Left ventricle myocardium inferior (tissue), 1 donor: ENCODE measurements at regions not wholly inside any gene's neighbourhood (a gene's known extent, or its start where the extent isn't known, plus 50 kb on each side); places are given as distances from the start of the nearest gene placed in this dataset.
"Not testable (repeated sequence)": the region's sequence is repeated elsewhere in the genome, so short reads cannot be mapped to it uniquely, and the experiment has no call there.

Source experiments
- DNase-seq: peaks from one replicate; pipeline ENCODE4 v3.0.0-alpha.2; 2020
- H3K27ac ChIP-seq: fragments of 200-600 bp; replicated peaks from 2 replicates; pipeline ENCODE4 v1.8.0; 2021
- H3K27me3 ChIP-seq: fragments of 200-600 bp; 2 replicates; pipeline ENCODE4 v1.8.0; 2021; ENCODE audit warnings: low read depth
- H3K36me3 ChIP-seq: fragments of 200-600 bp; 2 replicates; pipeline ENCODE4 v1.8.0; 2021
- H3K4me1 ChIP-seq: fragments of 200-600 bp; 2 replicates; pipeline ENCODE4 v1.8.0; 2021
- H3K4me3 ChIP-seq: fragments of 200-600 bp; 2 replicates; pipeline ENCODE4 v1.8.0; 2021; ENCODE audit warnings: mild to moderate bottlenecking, moderate library complexity
- H3K9me3 ChIP-seq: fragments of 200-600 bp; replicated peaks from 2 replicates; pipeline ENCODE4 v1.8.0; 2021
- CTCF ChIP-seq: fragments of 200-600 bp; IDR thresholded peaks from 2 replicates; pipeline ENCODE4 v1.8.0; 2021; ENCODE audit warnings: antibody characterized with exemption, mild to moderate bottlenecking, borderline replicate concordance
- intact Hi-C: fragments of 100-400 bp; cut with micrococcal nuclease; formaldehyde crosslinking; loops from one replicate; pipeline ENCODE4 v1.11.0; 2022
- donor health status: DM: no; HTN: yes; CAD: no; lungs with severe emphysema.

DNA sequence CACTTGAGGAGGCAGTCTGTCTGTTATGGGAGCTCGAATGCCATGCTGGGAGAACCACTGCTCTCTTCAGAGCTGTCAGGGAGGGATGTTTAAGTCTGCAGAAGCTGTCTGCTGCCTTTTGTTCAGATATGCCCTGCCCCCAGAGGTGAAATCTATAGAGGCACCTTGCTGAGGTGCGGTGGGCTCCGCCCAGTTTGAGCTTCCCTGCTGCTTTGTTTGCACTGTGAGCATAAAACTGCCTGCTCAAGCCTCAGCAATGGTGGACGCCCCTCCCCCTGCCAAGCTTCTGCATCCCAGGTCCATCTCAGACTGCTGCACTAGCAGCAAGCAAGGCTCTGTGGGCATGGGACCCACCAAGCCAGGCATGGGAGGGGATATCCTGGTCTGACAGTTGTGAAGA is 247.5 kb downstream of the LMX1A start:
- no peak for TF ChIP-seq CTCF
- intact Hi-C loops, result no loop called here
- Histone ChIP-seq H3K9me3 (peaks cover 13% of the 10 kb centered on the region), H3K4me1 (no peaks in the 10 kb centered on the region), H3K27ac (no peak overlapping the region), H3K36me3 (no peaks in the 10 kb centered on the region), H3K4me3 (no peak overlapping the region), H3K27me3 (peaks cover 49% of the 10 kb centered on the region)
- DNase-seq, result no peak

DNA sequence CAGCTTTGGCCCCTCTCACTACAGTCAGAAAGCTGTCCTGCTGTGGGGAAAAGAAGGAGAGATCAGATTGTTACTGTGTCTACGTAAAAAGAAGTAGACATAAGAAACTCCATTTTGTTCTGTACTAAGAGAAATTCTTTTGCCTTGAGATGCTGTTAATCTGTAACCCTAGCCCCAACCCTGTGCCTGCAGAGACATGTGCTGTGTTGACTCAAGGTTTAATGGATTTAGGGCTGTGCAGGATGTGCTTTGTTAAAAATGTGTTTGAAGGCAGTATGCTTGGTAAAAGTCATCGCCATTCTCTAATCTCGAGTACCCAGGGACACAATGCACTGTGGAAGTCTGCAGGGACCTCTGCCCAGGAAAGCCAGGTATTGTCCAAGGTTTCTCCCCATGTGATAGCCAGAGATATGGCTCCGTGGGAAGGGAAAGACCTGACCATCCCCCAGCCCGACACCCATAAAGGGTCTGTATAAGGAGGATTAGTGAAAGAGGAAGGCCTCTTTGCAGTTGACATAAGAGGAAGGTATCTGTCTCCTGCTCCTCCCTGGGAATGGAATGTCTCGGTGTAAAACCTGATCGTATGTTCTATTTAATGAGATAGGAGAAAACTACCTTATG is 263.9 kb downstream of the LMX1A start:
- intact Hi-C loops, H3K27ac ChIP-seq, H3K4me3 ChIP-seq, H3K27me3 ChIP-seq, DNase-seq, H3K36me3 ChIP-seq, H3K4me1 ChIP-seq: not testable (repeated sequence)
- peaks cover 55% of the 10 kb centered on the region for H3K9me3 ChIP-seq

DNA sequence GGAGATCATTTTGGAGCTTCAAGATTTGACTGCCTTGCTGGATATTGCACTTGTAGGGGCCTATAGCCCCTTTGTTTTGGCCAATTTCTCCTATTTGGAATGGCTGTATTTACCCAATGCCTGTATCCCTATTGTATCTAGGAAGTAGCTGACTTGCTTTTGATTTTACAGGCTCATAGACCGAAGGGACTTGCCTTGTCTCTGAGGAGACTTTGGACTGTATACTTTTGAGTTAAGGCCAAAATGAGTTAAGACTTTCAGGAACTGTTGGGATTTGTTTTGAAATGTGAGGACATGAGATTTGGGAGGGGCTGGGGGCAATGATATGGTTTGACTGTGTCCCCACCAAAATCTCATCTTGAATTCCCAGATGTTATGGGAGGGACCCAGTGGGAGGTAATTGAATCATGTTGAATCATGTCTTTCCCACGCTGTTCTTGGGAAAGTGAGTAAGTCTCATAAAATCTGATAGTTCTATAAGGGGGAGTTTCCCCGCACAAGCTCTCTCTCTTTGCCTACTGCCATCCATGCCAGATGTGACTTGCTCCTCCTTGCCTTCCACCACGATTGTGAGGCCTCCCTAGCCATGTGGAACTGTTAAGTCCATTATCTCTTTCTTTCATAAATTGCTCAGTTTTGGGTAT is 276.1 kb downstream of the LMX1A start:
- no peak for TF ChIP-seq CTCF
- Histone ChIP-seq H3K27me3 (peaks cover 7% of the 10 kb centered on the region), H3K27ac (no peak overlapping the region), H3K36me3 (no peaks in the 10 kb centered on the region), H3K9me3 (no peaks in the 10 kb centered on the region), H3K4me1 (no peaks in the 10 kb centered on the region), H3K4me3 (no peak overlapping the region)
- intact Hi-C loops, result no loop called here
- DNase-seq, result no peak

- H3K36me3 ChIP-seq, result no peaks in the 10 kb centered on the region
- no peak for TF ChIP-seq CTCF
- H3K4me3 ChIP-seq, result no peak overlapping the region
- intact Hi-C loops, result loop anchor here (10.0 kb wide), 2 partner anchors 1544 to 1714 kb away; no protein-coding TSS in a partner anchor
- no peaks in the 10 kb centered on the region for H3K4me1 ChIP-seq
- no peaks in the 10 kb centered on the region for H3K27me3 ChIP-seq
- H3K27ac ChIP-seq, result no peak overlapping the region
- no peak for DNase-seq
- H3K9me3 ChIP-seq, result no peaks in the 10 kb centered on the region
Observed at GRCh38 chr1:165078391-165078790, 278.1 kb downstream of the LMX1A start.

DNA sequence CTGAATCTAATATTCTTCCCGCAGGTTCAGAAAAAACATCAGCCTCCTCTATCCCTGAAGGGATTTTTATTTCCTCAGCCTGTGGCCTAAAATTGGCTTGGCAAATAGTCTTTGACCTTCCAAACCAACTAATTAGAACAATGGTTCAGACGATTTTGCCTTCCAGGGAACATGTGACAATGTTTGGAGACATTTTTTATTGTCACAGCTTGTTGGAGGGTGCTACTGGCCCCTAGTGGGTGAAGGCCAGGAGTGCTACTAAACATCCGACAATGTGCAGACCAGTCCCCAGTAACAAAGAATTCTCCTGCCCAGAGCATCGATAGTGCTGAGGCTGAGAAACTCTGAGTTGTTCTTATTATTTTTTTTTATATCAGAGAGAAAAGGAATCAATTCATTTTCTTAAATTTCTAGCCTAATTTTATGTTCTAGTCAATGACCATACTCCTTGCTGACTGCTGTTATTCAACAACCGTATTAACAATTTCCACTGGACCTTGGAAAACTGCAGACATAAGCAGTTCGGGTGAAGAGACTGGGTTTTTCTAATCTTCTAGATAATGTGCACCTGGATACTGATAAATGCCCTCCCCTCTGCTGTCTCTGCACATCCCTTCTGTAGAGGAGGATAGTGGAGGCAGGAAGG is 280.7 kb downstream of the LMX1A start:
- intact Hi-C loops, result loop anchor here (10.0 kb wide), 2 partner anchors 1541 to 1711 kb away; no protein-coding TSS in a partner anchor
- DNase-seq, result no peak
- no peaks in the 10 kb centered on the region for H3K36me3 ChIP-seq
- no peaks in the 10 kb centered on the region for H3K27me3 ChIP-seq
- no peak overlapping the region for H3K4me3 ChIP-seq
- TF ChIP-seq CTCF, result peak; percentile 65
- no peaks in the 10 kb centered on the region for H3K9me3 ChIP-seq
- no peak overlapping the region for H3K27ac ChIP-seq
- no peaks in the 10 kb centered on the region for H3K4me1 ChIP-seq
